ENCODE measurements at regions not wholly inside any gene's neighbourhood (a gene's known extent, or its start where the extent isn't known, plus 50 kb on each side); places are given as distances from the start of the nearest gene placed in this dataset.

DNA sequence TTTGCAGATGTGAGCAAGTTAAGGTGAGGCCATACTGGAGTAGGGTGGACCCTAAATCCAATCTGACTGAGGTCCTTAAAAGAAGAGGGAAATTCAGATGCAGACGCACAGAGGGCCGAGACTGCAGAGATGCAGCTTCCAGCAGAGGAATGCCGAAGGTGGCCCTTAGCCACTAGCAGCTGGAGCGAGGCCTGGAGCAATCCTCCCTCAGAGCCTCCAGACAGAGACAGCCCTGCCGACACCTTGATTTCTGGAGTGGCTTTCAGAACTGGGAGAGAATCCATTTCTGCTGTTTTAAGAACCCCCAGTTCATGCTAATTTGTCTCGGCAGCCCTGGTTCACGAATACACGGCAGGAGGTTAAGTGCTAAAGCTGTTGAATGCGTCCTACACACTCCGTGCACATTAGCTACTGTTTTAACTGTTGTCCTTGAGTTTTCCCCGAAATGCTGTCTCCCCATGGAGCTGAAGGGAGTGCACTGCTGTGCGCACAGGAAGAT lies 135.5 kb downstream of the IRF8 start:
- TF ChIP-seq, protein P1, sequence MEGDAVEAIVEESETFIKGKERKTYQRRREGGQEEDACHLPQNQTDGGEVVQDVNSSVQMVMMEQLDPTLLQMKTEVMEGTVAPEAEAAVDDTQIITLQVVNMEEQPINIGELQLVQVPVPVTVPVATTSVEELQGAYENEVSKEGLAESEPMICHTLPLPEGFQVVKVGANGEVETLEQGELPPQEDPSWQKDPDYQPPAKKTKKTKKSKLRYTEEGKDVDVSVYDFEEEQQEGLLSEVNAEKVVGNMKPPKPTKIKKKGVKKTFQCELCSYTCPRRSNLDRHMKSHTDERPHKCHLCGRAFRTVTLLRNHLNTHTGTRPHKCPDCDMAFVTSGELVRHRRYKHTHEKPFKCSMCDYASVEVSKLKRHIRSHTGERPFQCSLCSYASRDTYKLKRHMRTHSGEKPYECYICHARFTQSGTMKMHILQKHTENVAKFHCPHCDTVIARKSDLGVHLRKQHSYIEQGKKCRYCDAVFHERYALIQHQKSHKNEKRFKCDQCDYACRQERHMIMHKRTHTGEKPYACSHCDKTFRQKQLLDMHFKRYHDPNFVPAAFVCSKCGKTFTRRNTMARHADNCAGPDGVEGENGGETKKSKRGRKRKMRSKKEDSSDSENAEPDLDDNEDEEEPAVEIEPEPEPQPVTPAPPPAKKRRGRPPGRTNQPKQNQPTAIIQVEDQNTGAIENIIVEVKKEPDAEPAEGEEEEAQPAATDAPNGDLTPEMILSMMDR (IDR thresholded peaks at IDR 0.05; ENCODE audit: insufficient read depth, low read depth, low read length) = no peak

DNA sequence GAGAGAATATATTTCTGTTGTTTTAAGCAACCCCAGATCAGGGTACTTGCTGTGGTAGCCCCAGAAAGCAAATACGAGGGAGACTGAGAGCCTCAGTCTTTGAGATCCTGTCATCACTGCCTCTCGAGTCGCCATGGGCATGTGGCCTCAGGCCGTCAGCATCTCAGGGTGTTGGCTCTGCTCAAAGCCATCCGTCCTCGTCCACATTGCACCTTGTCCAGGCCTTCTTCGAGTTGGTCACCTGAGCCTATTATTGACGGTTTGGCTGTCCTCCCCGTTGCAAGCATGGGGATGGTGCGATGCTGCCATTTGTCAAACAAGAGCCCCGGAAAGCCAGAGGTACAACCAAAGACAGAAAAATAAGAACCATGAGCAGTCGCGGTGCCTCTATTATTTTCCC lies 136.9 kb downstream of the IRF8 start:
- no peak overlapping the region for H3K4me3 ChIP-seq (ENCODE audit: low read depth, low read length)
- TF ChIP-seq, protein P1 (IDR thresholded peaks at IDR 0.05; ENCODE audit: insufficient read depth, low read depth, low read length) = no peak
- no peak for DNase-seq (ENCODE audit: low read depth)

More for the DNA sequence above, 135.5 kb downstream of the IRF8 start:
- H3K4me3 ChIP-seq (ENCODE audit: low read depth, low read length) = no peak overlapping the region
- DNase-seq (ENCODE audit: low read depth) = no peak

DNA sequence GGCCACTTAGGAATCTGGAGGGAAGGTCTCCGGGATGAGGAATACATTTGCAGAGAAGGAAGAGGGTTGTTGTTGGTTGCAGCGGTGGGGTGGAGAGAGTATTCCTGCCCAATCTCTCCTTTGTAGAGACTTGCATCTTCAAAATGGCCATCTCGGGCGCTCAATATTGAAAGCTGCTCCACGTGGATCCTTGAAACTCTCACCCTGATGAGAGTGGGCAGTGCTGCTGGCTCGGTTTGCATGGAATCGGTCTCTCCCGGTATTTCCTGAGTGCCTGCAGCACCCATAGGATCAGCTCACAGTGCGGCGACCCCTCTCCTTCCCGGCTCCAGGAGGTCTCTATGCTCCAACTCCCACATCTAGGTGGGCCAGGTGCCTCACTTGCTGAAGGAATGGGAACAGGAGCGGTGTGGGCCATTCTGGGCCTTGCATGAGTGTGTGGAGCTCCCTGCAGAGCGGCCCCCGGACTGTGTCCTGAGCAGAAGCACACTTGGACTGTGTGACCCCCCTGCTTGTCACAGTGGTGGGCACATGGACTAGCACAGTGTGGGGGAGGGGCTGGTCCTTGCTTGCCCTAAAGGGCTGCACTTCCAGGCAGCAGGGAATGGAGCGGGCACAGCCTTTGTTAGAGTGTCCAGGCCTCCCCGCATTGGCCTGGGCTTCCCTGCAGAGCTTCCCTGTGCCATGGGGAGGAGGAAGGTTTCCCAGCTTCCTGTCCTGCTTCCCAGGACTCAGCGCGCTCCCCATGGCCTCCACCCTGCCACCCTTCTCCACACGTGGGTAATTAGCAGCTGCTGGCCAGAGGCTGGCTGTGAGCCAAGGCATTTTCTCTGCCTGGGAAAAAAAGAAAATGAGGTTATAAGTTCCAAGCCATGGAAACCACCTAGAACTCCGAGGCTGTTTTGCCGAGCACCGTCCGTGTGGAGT lies 139.3 kb downstream of the IRF8 start:
- no peak overlapping the region for H3K4me3 ChIP-seq (ENCODE audit: low read depth, low read length)
- DNase-seq (ENCODE audit: low read depth) = no peak
- TF ChIP-seq, protein P1 (IDR thresholded peaks at IDR 0.05; ENCODE audit: insufficient read depth, low read depth, low read length) = no peak

DNA sequence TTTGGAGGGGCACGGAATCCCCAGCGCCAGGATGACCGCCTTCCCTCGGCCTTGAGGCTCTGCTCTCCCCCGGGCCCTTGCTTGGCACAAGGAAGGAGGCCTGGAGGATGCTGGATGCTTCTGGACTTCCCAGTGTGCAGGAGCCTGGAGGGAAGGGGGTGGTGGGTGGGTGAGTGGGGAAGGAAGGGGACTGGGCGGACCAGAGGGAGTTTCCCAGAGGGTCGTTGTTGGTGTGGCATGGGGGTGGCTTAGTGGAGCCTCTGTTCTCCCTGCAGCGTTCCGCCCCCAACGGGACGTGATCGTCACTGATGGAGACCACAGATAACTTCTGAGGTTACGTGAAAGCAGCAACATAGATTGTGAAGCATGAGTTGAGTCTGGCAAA lies 140.0 kb downstream of the IRF8 start:
- TF ChIP-seq, protein P1 (IDR thresholded peaks at IDR 0.05; ENCODE audit: insufficient read depth, low read depth, low read length) = no peak
- H3K4me3 ChIP-seq (ENCODE audit: low read depth, low read length) = no peak overlapping the region
- no peak for DNase-seq (ENCODE audit: low read depth)

DNA sequence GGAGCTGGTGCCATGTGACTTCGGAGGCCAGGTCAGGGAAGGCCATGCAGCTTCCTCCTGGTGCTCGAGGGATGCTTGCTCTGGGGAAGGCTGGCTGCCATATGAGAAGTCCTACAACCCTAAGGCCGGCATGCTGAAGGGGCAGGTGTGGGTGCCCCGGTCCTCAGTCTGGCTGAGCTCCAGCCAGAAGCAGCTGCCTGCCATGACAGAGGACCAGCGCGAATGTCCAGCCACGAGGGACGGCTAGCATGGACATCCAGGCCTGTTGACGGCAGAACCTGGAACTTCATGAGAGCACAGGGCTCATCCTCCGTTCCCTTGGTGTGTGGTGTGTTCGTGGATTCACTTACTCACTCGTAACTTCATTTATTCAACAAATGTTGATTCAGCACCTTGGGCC lies 140.6 kb downstream of the IRF8 start:
- no peak overlapping the region for H3K4me3 ChIP-seq (ENCODE audit: low read depth, low read length)
- TF ChIP-seq, protein P1 (IDR thresholded peaks at IDR 0.05; ENCODE audit: insufficient read depth, low read depth, low read length) = no peak
- no peak for DNase-seq (ENCODE audit: low read depth)

DNA sequence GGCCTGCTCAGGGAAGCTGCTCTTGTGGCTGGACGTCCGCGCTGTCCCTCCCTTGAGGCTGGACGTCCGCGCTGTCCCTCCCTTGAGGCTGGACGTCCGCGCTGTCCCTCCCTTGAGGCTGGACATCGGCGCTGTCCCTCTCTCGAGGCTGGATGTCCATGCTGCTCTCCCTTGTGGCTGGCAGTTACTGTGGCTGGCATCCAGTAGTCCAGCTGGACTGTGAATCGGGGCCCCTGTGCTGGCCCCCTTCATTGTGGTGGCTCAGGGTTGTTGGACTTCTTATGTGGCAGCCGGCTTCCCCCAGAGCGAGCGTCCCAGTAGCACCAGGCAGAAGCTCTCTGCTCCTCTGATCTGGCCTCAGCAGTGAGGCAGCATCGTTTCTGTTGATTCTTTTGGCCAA lies 141.5 kb downstream of the IRF8 start:
- DNase-seq (ENCODE audit: low read depth) = no peak
- TF ChIP-seq, protein P1 (IDR thresholded peaks at IDR 0.05; ENCODE audit: insufficient read depth, low read depth, low read length) = no peak
- H3K4me3 ChIP-seq (ENCODE audit: low read depth, low read length) = no peak overlapping the region

Data from fibroblast of villous mesenchyme (primary cell).